MM.1S (cell line): ENCODE measurements at regions not wholly inside any gene's neighbourhood (a gene's known extent, or its start where the extent isn't known, plus 50 kb on each side); places are given as distances from the start of the nearest gene placed in this dataset.

Source experiments
- DNase-seq: peaks from one replicate; pipeline ENCODE4 v3.0.0-alpha.2; 2015
- H2AFZ ChIP-seq: fragments of 300-600 bp; sonication (generic); 2 replicates; pipeline ENCODE4 v1.6.0; 2016; ENCODE audit warnings: antibody characterized with exemption, low read length
- H3F3A ChIP-seq: fragments of 300-600 bp; sonication (generic); 2 replicates; pipeline ENCODE4 v1.6.1; 2016; ENCODE audit warnings: mild to moderate bottlenecking, antibody characterized with exemption, low read length, moderate library complexity, mixed read lengths; ENCODE audit not compliant: insufficient read depth
- H3K27ac ChIP-seq: fragments of 300-600 bp; sonication (generic); 2 replicates; pipeline ENCODE4 v1.5.1; 2016; ENCODE audit warnings: mild to moderate bottlenecking, low read length
- H3K27me3 ChIP-seq: fragments of 300-600 bp; sonication (generic); replicated peaks from 2 replicates; pipeline ENCODE4 v1.6.0; 2016; ENCODE audit warnings: low read length; ENCODE audit not compliant: insufficient read depth
- H3K36me3 ChIP-seq: fragments of 300-600 bp; sonication (generic); replicated peaks from 2 replicates; pipeline ENCODE4 v1.6.1; 2016; ENCODE audit warnings: mild to moderate bottlenecking, low read length, mixed read lengths; ENCODE audit not compliant: insufficient read depth
- H3K4me1 ChIP-seq: fragments of 300-600 bp; sonication (generic); 2 replicates; pipeline ENCODE4 v1.6.1; 2016; ENCODE audit warnings: low read length, mixed read lengths
- H3K4me2 ChIP-seq: fragments of 300-600 bp; sonication (generic); 2 replicates; pipeline ENCODE4 v1.6.0; 2016; ENCODE audit warnings: low read depth, low read length
- H3K4me3 ChIP-seq: fragments of 300-600 bp; sonication (generic); 2 replicates; pipeline ENCODE4 v1.5.1; 2016; ENCODE audit warnings: low read length, mixed read lengths
- H3K79me2 ChIP-seq: fragments of 300-600 bp; sonication (generic); 2 replicates; pipeline ENCODE4 v1.6.1; 2016; ENCODE audit warnings: mixed run types, low read length, mixed read lengths
- H3K9ac ChIP-seq: fragments of 300-600 bp; sonication (generic); 2 replicates; pipeline ENCODE4 v1.6.1; 2016; ENCODE audit warnings: low read length, mixed read lengths
- H3K9me2 ChIP-seq: fragments of 300-600 bp; sonication (generic); replicated peaks from 2 replicates; pipeline ENCODE4 v1.6.1; 2016; ENCODE audit warnings: mild to moderate bottlenecking, low read length, mixed read lengths; ENCODE audit not compliant: insufficient read depth
- H3K9me3 ChIP-seq: fragments of 300-600 bp; sonication (generic); replicated peaks from 2 replicates; pipeline ENCODE4 v1.6.1; 2016; ENCODE audit warnings: mild to moderate bottlenecking, low read length, mixed read lengths; ENCODE audit not compliant: insufficient read depth
- H4K20me1 ChIP-seq: fragments of 300-600 bp; sonication (generic); 2 replicates; pipeline ENCODE4 v1.6.1; 2016; ENCODE audit warnings: mild to moderate bottlenecking, low read length, moderate library complexity, mixed read lengths; ENCODE audit not compliant: insufficient read depth
- EZH2 ChIP-seq: fragments of 300-600 bp; sonication (generic); optimal IDR thresholded peaks from 2 replicates; pipeline ENCODE3; 2017; ENCODE audit warnings: low read depth, mild to moderate bottlenecking, antibody characterized with exemption, low read length, mixed read lengths
- EZH2phosphoT487 ChIP-seq: fragments of 300-600 bp; sonication (generic); IDR thresholded peaks from 2 replicates; pipeline ENCODE4 v1.6.1; 2018; ENCODE audit warnings: antibody characterized with exemption, low read length
- TF ChIP-seq, protein P1 (sequence below): fragments of 300-600 bp; sonication (generic); IDR thresholded peaks from 2 replicates; pipeline ENCODE4 v1.5.1; 2016; ENCODE audit warnings: antibody characterized with exemption, low read length, mixed read lengths

GRCh38 chr11:134801570-134801969 lies 389.5 kb upstream of the B3GAT1 start:
- Histone ChIP-seq H2AFZ (no peak overlapping the region), H3K4me3 (no peak overlapping the region), H3K79me2 (no peaks in the 10 kb centered on the region), H3K4me2 (no peak overlapping the region), H3K9me2 (no peaks in the 10 kb centered on the region), H3K27ac (no peak overlapping the region), H3K27me3 (no peaks in the 10 kb centered on the region), H3K4me1 (no peaks in the 10 kb centered on the region), H3K9ac (no peak overlapping the region), H4K20me1 (no peaks in the 10 kb centered on the region), H3K9me3 (no peaks in the 10 kb centered on the region), H3K36me3 (no peaks in the 10 kb centered on the region), H3F3A (no peaks in the 10 kb centered on the region)
- TF ChIP-seq EZH2phosphoT487 (no peak), EZH2 (no peak)
- TF ChIP-seq, protein P1, sequence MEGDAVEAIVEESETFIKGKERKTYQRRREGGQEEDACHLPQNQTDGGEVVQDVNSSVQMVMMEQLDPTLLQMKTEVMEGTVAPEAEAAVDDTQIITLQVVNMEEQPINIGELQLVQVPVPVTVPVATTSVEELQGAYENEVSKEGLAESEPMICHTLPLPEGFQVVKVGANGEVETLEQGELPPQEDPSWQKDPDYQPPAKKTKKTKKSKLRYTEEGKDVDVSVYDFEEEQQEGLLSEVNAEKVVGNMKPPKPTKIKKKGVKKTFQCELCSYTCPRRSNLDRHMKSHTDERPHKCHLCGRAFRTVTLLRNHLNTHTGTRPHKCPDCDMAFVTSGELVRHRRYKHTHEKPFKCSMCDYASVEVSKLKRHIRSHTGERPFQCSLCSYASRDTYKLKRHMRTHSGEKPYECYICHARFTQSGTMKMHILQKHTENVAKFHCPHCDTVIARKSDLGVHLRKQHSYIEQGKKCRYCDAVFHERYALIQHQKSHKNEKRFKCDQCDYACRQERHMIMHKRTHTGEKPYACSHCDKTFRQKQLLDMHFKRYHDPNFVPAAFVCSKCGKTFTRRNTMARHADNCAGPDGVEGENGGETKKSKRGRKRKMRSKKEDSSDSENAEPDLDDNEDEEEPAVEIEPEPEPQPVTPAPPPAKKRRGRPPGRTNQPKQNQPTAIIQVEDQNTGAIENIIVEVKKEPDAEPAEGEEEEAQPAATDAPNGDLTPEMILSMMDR, result no peak
- DNase-seq, result no peak

- Histone ChIP-seq H3K9me2 (no peaks in the 10 kb centered on the region), H3K4me2 (no peak overlapping the region), H3F3A (no peaks in the 10 kb centered on the region), H3K4me3 (no peak overlapping the region), H3K9ac (no peak overlapping the region), H2AFZ (no peak overlapping the region), H3K36me3 (no peaks in the 10 kb centered on the region), H3K79me2 (no peaks in the 10 kb centered on the region), H4K20me1 (no peaks in the 10 kb centered on the region), H3K27ac (no peak overlapping the region), H3K27me3 (no peaks in the 10 kb centered on the region), H3K4me1 (no peaks in the 10 kb centered on the region), H3K9me3 (no peaks in the 10 kb centered on the region)
- TF ChIP-seq EZH2, result no peak
- TF ChIP-seq, protein P1, result no peak
- TF ChIP-seq EZH2phosphoT487, result no peak
- no peak for DNase-seq
These were observed 388.8 kb upstream of the B3GAT1 start for GRCh38 chr11:134800826-134801225.

DNA sequence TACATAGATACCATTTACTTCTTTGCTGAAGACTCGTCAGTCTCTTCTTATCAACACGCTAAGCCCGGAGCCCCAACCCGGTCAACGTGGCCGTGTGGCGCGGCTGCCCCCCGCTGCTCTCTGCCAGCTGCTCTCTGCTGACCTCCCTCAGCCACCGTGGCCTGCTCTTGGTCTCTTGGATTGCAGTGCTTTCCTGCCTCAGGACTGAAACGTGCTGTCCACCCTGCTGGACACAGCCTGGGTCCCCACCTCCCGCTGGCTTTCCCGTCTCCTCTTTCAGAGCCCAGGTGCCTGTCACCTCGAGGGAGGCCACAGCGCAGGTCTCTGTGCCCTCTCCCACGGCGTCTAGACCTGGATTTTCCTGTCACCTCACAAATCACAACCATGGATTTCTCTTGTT lies 388.1 kb upstream of the B3GAT1 start:
- Histone ChIP-seq H3K4me2 (no peak overlapping the region), H3K4me3 (no peak overlapping the region), H3K27me3 (no peaks in the 10 kb centered on the region), H3K27ac (no peak overlapping the region), H3K79me2 (no peaks in the 10 kb centered on the region), H3K9me3 (no peaks in the 10 kb centered on the region), H3K36me3 (no peaks in the 10 kb centered on the region), H4K20me1 (no peaks in the 10 kb centered on the region), H3K4me1 (no peaks in the 10 kb centered on the region), H2AFZ (no peak overlapping the region), H3F3A (no peaks in the 10 kb centered on the region), H3K9me2 (no peaks in the 10 kb centered on the region), H3K9ac (no peak overlapping the region)
- DNase-seq, result no peak
- TF ChIP-seq EZH2 (no peak), EZH2phosphoT487 (no peak)
- TF ChIP-seq, protein P1, result no peak

DNA sequence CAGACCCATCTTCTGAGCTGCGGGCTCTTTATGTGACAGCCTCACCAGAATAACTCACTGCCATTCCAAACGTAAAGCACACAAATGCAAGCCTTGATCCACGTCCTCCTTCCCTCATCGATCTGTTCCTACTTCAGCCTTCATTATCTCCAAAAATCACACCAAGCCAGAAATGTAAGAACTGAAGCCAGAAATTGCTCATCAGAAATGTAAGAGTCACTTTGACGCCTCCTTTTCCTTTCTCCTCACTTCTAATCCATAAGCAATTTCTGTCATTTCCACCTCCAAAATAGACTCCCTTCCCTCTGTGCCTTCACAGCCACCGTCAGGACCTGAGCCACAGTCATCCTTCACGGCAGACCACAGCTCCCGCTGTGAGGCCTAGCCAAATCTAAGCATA lies 387.3 kb upstream of the B3GAT1 start:
- Histone ChIP-seq H3K4me1 (no peaks in the 10 kb centered on the region), H4K20me1 (no peaks in the 10 kb centered on the region), H3F3A (no peaks in the 10 kb centered on the region), H3K36me3 (no peaks in the 10 kb centered on the region), H3K79me2 (no peaks in the 10 kb centered on the region), H3K27ac (no peak overlapping the region), H3K4me3 (no peak overlapping the region), H3K27me3 (no peaks in the 10 kb centered on the region), H3K9ac (no peak overlapping the region), H2AFZ (no peak overlapping the region), H3K4me2 (no peak overlapping the region), H3K9me3 (no peaks in the 10 kb centered on the region), H3K9me2 (no peaks in the 10 kb centered on the region)
- DNase-seq, result no peak
- TF ChIP-seq EZH2 (no peak), EZH2phosphoT487 (no peak)
- TF ChIP-seq, protein P1, result no peak
